PFSK-1 (cell line): ENCODE measurements at regions not wholly inside any gene's neighbourhood (a gene's known extent, or its start where the extent isn't known, plus 50 kb on each side); places are given as distances from the start of the nearest gene placed in this dataset.

ENCODE experiments used
- POLR2AphosphoS5 ChIP-seq: IDR thresholded peaks from 2 replicates; pipeline ENCODE4 v1.6.1; 2012; ENCODE audit warnings: low read depth, mild to moderate bottlenecking, control low read depth, low read length, moderate library complexity
- REST ChIP-seq, 2 experiments: IDR thresholded peaks; 2 replicates each; pipeline versions ENCODE4 v1.6.1 to v1.8.0; 2011 to 2012; ENCODE audit warnings: low read depth in 2 of 2, low read length in 2 of 2, control low read depth in 1 of 2, inconsistent platforms in 1 of 2, mild to moderate bottlenecking in 1 of 2, moderate library complexity in 1 of 2; ENCODE audit not compliant: insufficient read depth in 1 of 2
- TAF1 ChIP-seq: IDR thresholded peaks from 2 replicates; pipeline ENCODE4 v1.6.1; 2012; ENCODE audit warnings: low read length, control low read depth, borderline replicate concordance; ENCODE audit not compliant: insufficient read depth

DNA sequence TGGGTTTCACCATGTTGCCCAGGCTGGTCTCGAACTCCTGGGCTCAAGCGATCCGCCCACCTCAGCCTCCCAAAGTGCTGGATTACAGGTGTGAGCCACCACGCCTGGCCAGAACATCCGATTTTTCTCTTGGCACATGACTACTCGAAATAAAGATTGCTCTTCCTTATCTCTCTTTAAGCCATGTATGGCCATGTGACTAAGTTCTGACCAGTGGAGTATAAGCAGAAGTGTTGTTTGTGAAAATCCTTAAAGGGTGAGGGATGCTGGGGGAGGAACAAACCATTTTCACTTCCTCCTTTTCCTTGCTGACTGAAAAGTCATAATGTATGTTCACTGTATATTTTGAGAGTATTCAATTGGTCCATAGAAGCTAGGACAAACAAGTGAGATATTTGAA, 50.7 kb upstream of the ATF7IP start:
- TF ChIP-seq TAF1, result no peak
- TF ChIP-seq REST (IDR thresholded peaks at IDR 0.05; ENCODE audit: insufficient read depth in 1 of 2, low read depth in 2 of 2, low read length in 2 of 2), result no peak
- no peak for TF ChIP-seq POLR2AphosphoS5
